PC-3 (cell line): ENCODE measurements at regions not wholly inside any gene's neighbourhood (a gene's known extent, or its start where the extent isn't known, plus 50 kb on each side); places are given as distances from the start of the nearest gene placed in this dataset.

Experiments
- CTCF ChIP-seq: fragments of 300-600 bp; sonication (generic); conservative IDR thresholded peaks from 2 replicates; pipeline ENCODE4 v1.5.1; 2017; ENCODE audit warnings: antibody characterized with exemption, low read depth, mild to moderate bottlenecking, low read length
- EZH2 ChIP-seq: fragments of 300-600 bp; sonication (generic); IDR thresholded peaks from one replicate; pipeline ENCODE4 v1.6.1; 2017; ENCODE audit warnings: antibody characterized with exemption, mild to moderate bottlenecking, low read length; ENCODE audit not compliant: unreplicated experiment
- EZH2phosphoT487 ChIP-seq: fragments of 300-600 bp; sonication (generic); IDR thresholded peaks from 2 replicates; pipeline ENCODE4 v1.6.1; 2018; ENCODE audit warnings: mild to moderate bottlenecking, antibody characterized with exemption, low read length, borderline replicate concordance

GRCh38 chr20:41981746-41982145 is 363.6 kb upstream of the CHD6 start:
- no peak for TF ChIP-seq EZH2phosphoT487
- no peak for TF ChIP-seq EZH2
- no peak for TF ChIP-seq CTCF
